ENCODE measurements at regions not wholly inside any gene's neighbourhood (a gene's known extent, or its start where the extent isn't known, plus 50 kb on each side); places are given as distances from the start of the nearest gene placed in this dataset.

DNA sequence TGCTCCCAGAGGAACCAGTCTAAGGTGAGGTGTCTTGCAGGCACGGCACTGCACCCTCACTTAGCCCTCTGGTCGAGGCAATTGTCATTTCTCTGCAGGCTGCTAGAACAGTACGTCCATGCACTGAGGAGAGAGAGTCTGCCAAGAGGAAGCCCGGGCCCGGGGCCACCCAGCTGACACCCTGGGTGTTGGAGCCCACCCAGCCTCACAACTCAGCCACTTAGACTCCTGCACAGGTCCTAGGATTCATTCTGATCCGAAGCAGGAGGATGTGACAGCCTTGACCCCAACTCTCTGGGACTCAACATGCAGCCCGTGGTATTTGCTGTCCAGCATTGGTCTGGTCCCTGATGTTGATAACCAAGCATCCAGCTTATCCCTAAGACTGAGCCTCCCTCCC, 111.9 kb downstream of the ADSS2 start:
- TF ChIP-seq, protein P1, sequence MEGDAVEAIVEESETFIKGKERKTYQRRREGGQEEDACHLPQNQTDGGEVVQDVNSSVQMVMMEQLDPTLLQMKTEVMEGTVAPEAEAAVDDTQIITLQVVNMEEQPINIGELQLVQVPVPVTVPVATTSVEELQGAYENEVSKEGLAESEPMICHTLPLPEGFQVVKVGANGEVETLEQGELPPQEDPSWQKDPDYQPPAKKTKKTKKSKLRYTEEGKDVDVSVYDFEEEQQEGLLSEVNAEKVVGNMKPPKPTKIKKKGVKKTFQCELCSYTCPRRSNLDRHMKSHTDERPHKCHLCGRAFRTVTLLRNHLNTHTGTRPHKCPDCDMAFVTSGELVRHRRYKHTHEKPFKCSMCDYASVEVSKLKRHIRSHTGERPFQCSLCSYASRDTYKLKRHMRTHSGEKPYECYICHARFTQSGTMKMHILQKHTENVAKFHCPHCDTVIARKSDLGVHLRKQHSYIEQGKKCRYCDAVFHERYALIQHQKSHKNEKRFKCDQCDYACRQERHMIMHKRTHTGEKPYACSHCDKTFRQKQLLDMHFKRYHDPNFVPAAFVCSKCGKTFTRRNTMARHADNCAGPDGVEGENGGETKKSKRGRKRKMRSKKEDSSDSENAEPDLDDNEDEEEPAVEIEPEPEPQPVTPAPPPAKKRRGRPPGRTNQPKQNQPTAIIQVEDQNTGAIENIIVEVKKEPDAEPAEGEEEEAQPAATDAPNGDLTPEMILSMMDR (IDR thresholded peaks at IDR 0.05) = no peak
- no peak for TF ChIP-seq POLR2A (IDR thresholded peaks at IDR 0.05)
